Neural cell (in vitro differentiated cells): ENCODE measurements at regions not wholly inside any gene's neighbourhood (a gene's known extent, or its start where the extent isn't known, plus 50 kb on each side); places are given as distances from the start of the nearest gene placed in this dataset.

Experiments
- CTCF ChIP-seq: fragments of 450-650 bp; IDR thresholded peaks from 2 replicates; pipeline ENCODE4 v1.5.1; 2014; ENCODE audit warnings: antibody characterized with exemption, mild to moderate bottlenecking, moderate library complexity; ENCODE audit not compliant: poor library complexity, severe bottlenecking
- POLR2AphosphoS5 ChIP-seq: IDR thresholded peaks from 2 replicates; pipeline ENCODE4 v1.6.1; 2012
- RAD21 ChIP-seq: fragments of 450-650 bp; conservative IDR thresholded peaks from 2 replicates; pipeline ENCODE4 v1.6.1; 2014; ENCODE audit warnings: antibody characterized with exemption, mild to moderate bottlenecking, moderate library complexity
- REST ChIP-seq: IDR thresholded peaks from 2 replicates; pipeline ENCODE4 v1.6.1; 2012; ENCODE audit warnings: borderline replicate concordance

- TF ChIP-seq CTCF = no peak
- no peak for TF ChIP-seq REST
- TF ChIP-seq RAD21 = no peak
- TF ChIP-seq POLR2AphosphoS5 = no peak
These were observed 105.4 kb upstream of the FHIT start for GRCh38 chr3:61356685-61357084.
